Islet of Langerhans (tissue), 1 donor: ENCODE measurements at regions not wholly inside any gene's neighbourhood (a gene's known extent, or its start where the extent isn't known, plus 50 kb on each side); places are given as distances from the start of the nearest gene placed in this dataset.

Source experiments
- FAIRE-seq: peaks from one replicate; lab custom pipeline; 2011; peaks lifted over from hg19 to GRCh38; lab: Jason Lieb, UNC

DNA sequence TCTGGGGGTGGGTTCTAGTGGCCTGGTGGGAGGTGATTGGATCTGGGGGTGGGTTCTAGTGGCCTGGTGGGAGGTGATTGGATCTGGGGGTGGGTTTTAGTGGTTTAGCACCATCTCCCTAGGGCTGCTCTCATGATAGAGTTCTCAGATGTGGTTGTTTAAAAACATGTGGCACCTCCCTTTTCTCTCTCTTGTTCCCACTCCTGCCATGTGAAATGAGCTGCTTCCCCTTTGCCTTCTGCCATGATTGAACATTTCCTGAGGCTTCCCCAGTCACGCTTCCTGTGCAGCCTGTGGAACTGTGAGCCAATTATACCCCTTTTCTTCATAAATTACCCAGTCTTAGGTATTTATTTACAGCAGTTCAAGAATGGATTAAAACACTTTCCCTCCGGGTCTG lies 327.3 kb upstream of the AJAP1 start:
- no peak for FAIRE-seq

DNA sequence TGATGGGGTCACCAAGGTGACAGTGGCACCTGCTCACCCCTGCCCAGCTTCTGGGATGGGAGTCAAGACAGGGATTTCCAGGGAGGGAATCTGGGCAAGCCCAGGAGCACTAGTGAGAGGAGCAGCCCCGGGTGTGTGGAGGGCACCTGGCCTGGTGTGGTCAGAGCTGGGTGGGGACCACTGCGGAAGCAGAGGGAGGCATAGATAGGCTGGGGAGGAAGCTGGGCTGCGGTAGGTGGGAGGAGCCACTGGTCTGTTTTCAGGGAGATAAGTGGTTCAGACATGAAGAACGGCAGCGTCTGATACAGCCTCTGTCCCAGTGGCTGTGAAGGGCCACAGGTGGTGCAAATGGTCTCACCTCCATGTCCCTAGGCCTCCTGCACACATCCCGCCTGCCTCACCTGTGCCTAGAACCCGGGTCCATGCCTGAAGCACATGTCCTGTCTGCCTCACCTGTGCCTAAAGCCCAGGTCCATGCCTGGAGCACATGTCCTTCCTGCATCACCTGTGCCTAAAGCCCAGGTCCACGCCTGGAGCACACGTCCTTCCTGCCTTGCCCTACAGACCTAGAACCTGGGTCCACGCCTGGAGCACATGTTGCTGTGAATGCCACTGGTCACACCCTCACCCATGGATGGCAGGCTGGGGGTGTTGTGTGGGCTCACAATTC lies 325.9 kb upstream of the AJAP1 start:
- FAIRE-seq = no peak

DNA sequence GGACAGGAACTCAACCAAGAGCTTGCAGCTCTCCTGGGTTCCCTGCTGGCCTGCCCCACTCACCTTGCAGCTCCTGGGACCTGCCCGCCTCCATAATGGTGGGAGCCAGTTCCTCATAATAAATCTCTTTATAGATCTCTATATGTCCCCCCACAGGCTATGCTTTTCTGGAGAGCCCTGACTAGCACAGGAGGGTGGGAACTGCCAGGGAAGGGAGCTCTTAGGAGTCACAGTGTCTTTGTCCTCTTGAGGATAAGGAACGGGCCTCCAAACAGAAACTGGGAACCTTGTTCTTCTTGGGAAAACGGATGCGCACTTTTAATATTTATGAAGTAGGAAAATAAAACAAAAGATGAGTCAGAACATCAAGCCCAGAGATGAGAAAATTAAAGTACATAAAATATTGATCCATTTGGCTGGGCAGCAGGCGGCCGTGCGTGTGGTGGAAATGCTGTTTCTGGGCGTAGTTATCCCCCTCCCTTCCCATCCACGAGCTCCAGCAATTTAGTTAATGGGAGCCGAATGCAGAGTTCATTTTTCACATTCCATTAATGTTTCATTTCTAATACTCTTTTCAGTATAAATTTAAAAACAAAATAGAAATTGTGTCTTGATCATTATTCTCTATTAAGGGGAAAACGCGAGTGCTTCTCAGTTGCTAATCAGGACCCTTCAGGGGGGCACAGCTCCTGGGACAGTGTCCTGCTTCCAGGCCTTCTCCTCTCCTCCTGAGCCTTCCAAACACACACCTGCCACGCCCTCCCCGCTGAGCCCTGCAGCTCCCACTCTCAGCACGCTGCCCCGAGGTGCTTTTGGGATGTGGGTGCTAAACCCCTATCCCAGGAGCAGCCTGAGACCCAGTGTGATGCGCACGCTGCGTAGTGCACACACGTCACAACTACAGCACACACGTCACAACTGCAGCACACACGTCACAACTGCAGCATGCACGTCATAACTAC lies 323.3 kb upstream of the AJAP1 start:
- FAIRE-seq = no peak

DNA sequence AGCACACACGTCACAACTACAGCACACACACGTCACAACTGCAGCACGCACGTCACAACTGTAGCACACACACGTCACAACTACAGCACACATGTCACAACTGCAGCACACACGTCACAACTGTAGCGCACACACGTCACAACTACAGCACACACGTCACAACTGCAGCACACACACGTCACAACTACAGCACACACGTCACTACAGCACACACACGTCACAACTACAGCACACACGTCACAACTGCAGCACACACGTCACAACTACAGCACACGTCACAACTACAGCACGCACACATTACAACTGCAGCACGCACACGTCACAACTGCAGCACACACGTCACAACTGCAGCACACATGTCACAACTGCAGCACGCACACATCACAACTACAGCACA lies 322.6 kb upstream of the AJAP1 start:
- no peak for FAIRE-seq

DNA sequence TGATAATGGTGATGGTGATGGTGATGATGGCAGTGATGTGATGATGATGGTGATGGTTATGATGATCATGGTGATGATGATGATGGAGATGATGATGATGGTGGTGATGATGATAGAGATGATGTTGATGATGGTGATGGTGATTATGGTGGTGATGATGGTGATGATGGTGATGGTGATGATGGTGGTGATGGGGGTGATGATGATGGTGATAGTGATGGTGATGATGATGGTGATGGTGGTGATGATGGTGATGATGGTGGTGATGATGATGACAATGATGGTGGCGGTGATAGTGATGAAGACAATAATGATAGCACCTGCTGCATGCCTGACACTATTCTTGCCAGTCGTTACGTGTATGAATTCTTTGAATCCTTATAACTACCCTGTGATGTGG lies 317.9 kb upstream of the AJAP1 start:
- no peak for FAIRE-seq

DNA sequence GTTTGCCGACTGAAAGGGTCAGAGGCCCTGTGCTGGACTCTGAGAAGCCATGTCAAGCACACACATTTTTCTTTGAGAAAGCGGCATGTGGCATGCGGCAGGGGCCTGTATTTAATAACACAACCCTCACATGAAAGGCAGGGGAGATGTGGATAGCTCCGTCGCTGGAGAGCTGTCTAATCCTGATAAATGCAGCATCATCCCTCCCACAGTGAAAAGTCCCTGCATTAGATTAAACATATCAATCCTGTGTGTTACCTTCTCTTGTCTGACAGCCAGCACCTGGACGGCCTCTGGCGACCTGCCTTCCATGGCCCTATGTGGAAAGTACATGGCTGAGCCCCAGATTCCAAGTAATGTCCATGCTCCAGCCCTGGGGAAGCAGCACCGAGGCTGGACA lies 313.0 kb upstream of the AJAP1 start:
- FAIRE-seq = no peak

DNA sequence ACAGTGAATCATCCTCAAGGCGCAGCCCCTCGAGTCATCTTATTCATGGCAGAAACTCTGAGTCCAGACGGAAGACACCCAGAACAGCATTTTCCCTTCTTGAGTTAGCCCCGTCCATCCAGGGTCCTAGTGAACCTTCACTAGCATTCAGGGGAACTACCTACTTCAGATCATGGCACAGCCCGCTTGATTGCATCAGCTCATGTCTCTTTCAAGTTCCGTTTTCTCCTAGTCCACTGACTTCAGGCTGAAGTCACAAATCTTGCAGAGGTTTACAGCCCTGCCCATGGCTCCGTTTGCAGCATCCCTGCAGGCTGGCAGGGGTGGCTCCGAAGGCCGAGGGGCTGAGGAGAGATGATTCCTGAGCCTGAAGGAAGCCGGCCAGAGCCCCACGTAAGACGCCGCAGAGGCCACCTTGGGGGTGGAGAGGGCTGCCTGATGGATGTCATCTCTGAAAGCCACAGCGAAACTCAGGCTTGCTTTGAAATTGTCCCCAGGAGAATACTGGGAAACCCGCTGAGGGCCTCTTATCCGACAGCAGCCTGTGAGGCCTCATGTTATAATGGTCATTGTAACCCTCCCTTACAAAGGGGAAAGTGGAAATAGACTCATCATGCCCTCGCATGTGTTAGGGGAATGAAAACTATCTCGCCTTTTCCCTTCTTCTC lies 310.2 kb upstream of the AJAP1 start:
- FAIRE-seq = no peak

DNA sequence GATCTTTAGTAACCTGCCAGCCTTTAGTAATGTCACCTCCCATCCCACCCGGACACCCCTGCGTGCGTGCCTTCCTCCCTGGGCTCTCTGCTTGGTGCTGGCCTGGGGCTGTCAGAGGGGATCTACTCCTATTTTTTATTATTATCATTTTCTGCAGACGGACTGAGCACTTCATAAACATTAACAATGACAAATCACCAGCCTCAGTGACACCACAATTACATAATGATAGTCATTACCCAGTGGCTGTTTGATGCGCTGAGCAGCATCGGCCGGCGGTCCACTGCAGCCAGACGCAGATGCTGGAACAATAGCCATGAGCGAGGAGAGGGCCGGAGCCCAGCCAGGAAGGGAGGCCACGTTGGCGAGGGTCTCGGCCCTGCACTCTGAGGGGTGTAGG lies 309.3 kb upstream of the AJAP1 start:
- FAIRE-seq = no peak

DNA sequence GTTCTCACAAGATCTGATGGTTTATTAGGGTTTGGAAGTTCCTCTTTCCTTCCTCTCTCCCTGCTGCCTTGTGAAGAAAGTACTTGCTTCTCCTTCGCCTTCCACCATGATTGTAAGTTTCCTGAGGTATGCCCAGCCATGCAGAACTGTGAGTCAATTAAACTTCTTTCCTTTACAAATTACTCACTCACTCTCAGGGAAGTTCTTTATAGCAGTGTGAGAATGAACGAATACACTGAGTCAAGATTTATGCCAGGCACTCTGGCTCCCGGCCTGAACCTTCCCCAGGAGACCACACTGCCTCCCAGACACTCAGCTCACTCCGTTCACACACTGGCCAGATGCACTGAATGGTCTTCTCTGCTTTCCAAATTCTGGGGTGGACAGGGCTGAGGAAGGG lies 308.3 kb upstream of the AJAP1 start:
- no peak for FAIRE-seq

DNA sequence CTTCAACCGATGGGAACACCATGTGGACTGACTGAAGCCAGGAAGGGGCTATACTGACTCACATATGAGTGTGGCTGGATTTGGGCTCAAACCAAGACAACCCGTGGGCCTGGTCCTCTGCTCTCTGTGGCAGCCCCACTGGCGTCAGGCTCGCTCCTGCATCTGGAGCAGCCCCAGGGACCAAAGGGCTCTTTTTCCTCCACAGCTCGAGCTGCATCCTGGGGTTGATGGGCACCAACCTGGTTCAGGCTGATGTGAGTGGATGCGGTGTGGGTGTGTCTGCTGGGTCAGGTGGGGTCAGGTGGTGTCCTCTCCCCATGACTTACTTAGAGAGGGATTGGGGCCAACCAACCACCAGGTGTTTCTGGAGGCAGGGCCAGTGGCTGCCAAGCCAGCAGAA lies 303.0 kb upstream of the AJAP1 start:
- no peak for FAIRE-seq

DNA sequence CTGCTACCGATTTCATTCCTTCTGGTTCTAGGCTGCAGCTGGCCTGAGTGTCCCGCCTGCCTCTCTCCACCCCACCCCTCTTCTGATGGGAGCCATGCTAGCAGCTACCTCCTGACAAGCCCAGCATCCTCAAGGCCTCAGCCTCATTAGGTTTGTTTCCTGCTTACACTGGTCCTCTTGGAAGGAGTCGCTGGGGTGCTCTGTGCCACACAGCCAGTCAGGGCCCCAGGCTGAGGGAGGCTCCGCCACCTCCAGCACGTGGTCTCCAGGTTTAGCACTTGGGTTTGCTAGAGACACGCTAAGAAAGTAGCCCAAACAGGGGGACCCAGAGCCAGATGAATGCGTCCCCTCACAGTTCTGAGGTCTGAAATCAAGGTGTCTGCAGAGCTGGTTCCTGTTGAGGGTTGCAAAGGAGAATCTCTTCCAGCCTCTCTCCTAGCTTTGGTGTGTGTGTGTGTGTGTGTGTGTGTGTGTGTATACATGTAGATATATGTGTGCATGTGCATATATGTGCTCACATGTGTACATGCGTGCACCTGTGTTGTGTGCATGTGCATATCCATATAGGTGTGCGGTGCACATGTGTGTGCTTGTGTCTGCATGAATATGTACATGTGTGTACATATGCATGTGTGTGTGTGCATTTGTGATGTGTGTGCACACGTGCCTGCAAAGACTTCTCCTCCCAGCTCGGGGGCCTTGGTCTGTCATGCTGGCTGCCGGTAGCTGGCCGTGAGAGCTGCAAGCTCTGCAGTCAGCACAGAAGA lies 301.1 kb upstream of the AJAP1 start:
- FAIRE-seq = no peak

DNA sequence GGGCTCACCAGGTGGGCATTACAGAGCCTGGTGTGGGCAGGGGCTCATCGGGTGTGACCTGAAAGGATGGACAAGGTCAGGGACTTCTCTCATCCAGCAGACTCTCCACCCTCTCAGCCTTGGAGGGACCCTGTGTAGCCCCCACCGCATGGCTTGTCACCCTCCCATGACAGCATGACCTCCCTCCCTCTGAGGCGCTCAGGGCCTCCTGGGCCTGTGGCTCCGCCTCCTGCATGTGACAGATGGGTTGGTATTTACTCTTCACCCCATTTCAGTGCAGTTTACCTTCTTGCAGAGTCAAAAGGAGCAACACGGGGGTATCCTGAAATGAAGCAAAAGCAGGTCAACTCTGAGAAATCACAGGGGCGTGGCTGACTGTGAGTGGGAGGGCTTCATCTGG lies 298.6 kb upstream of the AJAP1 start:
- no peak for FAIRE-seq

DNA sequence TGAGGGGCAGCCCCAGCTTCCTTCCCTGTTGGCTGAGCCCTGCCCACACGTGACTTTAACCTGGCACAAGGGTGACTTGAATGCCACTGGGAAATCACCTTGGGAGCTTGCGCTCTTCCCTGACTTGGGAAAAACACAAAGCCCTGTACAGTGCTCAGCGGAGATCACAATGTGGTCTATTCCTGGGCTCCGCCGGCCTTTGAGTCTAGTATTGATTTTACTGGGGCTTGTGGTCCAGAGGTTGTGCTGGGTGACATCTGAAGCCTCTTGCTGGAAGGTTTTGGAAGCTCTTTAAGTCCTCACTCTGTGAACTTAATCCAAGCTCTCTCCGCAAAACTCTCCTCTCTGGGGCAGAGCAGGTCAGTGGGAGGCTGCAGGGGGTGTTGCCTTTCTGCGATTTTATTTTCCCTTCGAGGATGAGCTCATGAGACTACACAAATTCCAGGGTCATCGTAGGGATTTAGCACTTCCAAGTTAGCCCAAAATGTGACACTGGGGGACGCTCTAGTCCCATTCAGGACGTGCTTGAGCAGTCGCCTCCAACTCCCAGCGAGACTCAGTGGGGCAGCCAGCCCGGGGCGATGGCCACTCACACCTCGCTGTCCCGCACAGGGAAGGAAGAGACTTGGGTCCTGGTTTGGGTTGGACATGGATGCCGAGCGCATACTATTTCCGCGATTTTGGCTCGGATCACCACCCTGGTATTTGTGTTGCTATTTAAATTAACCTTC lies 291.9 kb upstream of the AJAP1 start:
- FAIRE-seq = no peak

DNA sequence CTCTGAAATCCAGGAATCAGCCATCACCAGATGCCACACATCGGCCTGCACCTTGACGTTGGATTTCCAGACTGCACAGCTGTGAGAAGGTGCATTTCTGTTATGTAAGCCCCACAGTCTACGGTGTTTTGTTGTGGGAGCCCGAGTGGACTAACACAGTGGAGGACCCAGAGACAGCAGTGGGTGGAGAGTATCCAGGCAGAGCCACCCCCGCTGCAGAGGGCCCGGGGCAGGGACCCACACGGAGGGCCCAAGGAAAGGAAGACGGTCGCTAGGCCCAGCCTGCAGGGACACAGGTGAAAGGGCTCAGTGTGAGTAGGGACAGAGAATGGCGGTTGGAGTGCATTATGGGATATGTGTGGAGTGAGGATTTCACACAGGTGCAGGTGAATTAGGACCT lies 288.3 kb upstream of the AJAP1 start:
- FAIRE-seq = no peak

DNA sequence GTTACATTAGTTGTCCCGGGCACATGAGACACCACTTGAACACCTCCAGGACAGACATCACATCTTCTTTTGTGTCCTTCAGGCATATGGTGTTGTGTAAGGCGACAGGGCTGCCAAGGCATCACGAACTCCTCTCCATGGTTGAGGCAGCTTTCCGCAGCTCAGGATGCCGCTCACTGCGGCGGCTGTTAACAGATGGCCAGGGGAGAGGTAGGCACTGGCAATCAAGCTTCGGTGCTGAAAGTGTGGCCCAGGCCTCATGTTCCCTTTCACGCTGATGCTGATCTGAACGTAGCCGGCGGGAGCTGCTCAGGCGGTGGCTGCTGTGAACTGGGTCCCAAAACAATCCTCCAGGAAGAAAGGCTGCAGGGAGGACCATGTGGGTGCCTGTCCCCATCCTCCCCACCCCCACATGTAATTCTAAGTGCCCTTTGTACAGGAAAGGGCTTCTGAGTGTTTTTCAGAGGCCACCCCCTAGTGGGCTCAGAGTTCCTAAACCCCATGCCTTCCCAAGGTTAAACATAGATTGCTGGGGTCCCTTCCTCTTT lies 287.1 kb upstream of the AJAP1 start:
- no peak for FAIRE-seq

DNA sequence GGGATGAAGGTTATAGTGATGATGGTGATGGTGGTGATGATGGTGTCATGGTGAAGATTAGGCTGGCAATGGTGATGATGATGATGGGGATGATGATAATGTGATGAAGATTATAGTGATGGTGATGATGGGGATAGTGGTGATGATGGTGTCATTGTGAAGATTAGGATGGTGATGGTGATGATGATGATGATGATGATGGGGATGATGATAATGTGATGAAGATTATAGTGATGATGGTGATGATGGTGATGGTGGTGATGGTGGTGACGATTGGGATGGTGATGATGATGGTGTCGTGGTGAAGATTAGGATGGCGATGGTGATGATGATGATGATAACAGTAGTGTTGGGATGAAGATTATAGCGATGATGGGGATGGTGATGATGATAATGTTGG lies 285.1 kb upstream of the AJAP1 start:
- no peak for FAIRE-seq

DNA sequence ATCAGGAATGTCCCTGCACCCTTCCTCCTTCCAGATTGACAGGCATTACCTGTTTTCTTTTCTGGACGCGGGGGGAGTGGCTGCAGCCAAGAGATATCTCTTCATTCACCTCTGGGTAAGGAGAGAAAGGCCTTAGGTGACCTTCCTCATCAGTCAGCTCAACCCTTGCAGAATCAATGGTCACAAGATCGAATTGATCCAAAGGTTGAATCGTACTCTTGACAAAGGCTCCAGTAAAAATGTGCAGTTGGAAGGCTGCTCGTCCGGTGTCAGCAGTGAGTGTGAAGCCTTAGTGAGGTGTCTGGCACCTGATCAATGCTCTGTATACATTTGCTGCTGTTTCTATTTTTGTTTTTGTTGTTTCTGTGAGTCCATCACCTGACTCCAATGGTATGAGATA lies 282.6 kb upstream of the AJAP1 start:
- FAIRE-seq = no peak

DNA sequence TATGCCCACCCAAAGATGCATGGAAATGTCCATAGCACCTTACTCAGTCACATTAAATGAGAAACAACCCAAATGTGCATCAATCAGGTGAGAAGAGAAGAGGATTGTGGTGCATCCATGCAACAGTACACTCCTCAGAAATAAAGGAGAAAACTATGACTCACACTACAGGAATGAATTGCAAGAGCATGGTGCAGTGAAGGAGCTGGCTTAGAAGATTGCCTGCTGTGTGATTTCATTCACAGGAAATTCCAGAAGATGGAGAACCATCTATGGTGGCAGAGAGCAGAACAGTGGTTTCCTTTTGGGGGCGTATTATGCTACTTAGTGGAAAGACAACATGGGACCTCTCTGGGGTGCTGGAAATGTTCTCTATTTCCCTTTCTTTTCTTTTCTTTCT lies 278.6 kb upstream of the AJAP1 start:
- no peak for FAIRE-seq

DNA sequence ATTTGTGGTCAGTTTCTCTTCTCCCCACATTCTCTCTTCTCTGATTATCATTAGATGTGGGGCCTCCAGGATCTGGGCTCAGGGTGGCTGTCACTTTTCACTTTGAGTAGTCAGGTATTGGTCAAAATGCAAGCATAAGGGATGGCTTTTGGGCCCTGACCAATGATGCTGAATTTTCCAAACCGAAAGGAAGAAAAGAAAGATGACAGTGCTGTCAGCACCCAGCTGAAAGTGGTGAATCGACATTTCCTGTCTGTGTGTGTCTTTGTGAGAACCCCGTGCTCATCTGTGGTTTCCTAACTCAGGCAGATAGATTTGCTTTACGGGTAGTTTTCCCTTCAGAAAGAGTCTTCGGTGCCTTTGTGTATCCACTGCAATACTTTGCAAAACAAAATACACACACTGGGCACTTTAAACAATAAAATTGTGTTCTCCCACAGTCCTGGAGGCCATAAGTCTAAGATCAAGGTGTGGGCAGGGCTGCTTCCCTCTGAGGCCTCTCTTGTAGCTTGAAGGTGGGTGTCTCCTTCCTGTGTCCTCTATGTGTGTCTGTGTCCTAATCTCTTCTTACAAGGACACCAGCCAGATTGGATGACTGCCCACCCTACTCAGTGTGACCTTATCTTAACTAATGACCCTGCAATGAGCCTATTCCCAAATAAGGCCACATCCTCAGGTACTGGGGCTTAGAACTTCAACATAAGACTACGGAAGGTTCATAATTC lies 274.8 kb upstream of the AJAP1 start:
- no peak for FAIRE-seq

DNA sequence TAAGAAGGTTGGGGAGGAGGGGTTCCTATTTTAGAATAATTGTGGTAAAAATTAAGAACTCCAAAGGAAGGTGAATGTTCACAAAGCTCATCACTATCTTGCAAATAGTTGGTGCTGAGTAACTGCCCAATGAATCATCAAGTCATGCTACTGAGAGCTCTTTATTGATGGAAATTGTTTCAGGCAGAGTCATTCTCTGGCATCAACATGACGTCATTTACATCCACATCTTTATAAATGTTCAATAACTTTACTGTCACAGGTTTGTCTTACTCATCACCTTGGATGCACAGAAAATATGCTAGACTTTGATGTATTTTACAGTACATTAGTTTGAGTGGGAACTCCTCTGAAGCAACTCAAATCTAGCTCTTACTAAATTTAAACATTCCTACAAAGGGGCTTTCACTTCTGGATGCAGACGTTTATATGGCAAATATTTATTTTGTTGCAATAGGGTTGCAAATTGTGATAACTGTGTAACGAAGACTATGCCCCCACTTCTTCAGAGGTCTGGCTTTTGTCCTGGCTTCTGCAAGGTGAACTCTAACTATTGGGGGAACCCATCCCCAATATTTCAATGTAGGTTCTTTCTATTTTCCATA lies 273.7 kb upstream of the AJAP1 start:
- no peak for FAIRE-seq
